Neural progenitor cell (in vitro differentiated cells): ENCODE measurements at regions not wholly inside any gene's neighbourhood (a gene's known extent, or its start where the extent isn't known, plus 50 kb on each side); places are given as distances from the start of the nearest gene placed in this dataset.
"Not testable (repeated sequence)": the region's sequence is repeated elsewhere in the genome, so short reads cannot be mapped to it uniquely, and the experiment has no call there.

ENCODE experiments used
- EZH2 ChIP-seq: fragments of 200-600 bp; sonication (generic); IDR thresholded peaks from 2 replicates; pipeline ENCODE4 v1.6.1; 2017; ENCODE audit warnings: antibody characterized with exemption, mild to moderate bottlenecking, moderate library complexity
- TF ChIP-seq, protein P1 (sequence below): fragments of 200-600 bp; sonication (generic); IDR thresholded peaks from 2 replicates; pipeline ENCODE4 v1.5.1; 2017; ENCODE audit warnings: antibody characterized with exemption, mild to moderate bottlenecking

DNA sequence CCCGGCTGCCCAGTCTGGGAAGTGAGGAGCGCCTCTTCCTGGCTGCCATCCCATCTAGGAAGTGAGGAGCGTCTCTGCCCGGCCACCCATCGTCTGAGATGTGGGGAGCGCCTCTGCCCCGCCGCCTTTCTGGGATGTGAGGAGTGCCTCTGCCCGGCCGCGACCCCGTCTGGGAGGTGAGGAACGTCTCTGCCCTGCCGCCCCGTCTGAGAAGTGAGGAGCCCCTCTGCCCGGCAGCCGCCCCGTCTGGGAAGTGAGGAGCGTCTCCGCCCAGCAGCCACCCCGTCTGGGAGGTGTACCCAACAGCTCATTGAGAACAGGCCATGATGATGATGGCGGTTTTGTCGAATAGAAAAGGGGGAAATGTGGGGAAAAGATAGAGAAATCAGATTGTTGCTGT, 316.2 kb upstream of the PRR16 start:
- TF ChIP-seq, protein P1, sequence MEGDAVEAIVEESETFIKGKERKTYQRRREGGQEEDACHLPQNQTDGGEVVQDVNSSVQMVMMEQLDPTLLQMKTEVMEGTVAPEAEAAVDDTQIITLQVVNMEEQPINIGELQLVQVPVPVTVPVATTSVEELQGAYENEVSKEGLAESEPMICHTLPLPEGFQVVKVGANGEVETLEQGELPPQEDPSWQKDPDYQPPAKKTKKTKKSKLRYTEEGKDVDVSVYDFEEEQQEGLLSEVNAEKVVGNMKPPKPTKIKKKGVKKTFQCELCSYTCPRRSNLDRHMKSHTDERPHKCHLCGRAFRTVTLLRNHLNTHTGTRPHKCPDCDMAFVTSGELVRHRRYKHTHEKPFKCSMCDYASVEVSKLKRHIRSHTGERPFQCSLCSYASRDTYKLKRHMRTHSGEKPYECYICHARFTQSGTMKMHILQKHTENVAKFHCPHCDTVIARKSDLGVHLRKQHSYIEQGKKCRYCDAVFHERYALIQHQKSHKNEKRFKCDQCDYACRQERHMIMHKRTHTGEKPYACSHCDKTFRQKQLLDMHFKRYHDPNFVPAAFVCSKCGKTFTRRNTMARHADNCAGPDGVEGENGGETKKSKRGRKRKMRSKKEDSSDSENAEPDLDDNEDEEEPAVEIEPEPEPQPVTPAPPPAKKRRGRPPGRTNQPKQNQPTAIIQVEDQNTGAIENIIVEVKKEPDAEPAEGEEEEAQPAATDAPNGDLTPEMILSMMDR, result not testable (repeated sequence)
- TF ChIP-seq EZH2, result not testable (repeated sequence)
